ENCODE measurements at regions not wholly inside any gene's neighbourhood (a gene's known extent, or its start where the extent isn't known, plus 50 kb on each side); places are given as distances from the start of the nearest gene placed in this dataset.
A peak's percentile ranks its signal among the peaks of the same experiment; 100 is the strongest.

- BruUV-seq (replicated peaks), result no TSS peak
- Histone ChIP-seq H2AFZ (no peak overlapping the region), H3K27me3 (ENCODE audit: insufficient read depth, low read depth) (no peaks in the 10 kb centered on the region), H3K79me2 (ENCODE audit: low read depth) (no peaks in the 10 kb centered on the region), H4K20me1 (ENCODE audit: insufficient read depth) (no peaks in the 10 kb centered on the region), H3K9me2 (ENCODE audit: insufficient read depth) (no peaks in the 10 kb centered on the region), H3K9me3 (ENCODE audit: insufficient read depth, low read depth) (no peaks in the 10 kb centered on the region), H3K36me3 (ENCODE audit: low read depth) (no peaks in the 10 kb centered on the region), H3K4me1 (replicated peaks; ENCODE audit: insufficient read depth) (no peaks in the 10 kb centered on the region), H3K4me3 (no peak overlapping the region), H3K27ac (no peak overlapping the region), H3F3A (ENCODE audit: insufficient read depth, low read depth) (no peaks in the 10 kb centered on the region), H3K4me2 (no peak overlapping the region)
- ChIA-PET CTCF (no interaction called here), POLR2A (ENCODE audit: unreplicated experiment) (no interaction called here)
- no peak for DNase-seq
- no peak for TF ChIP-seq EZH2 (IDR thresholded peaks at IDR 0.05; ENCODE audit: low read depth)
- TF ChIP-seq CTCF (conservative IDR thresholded peaks at IDR 0.05), result peak; percentile 40; the same call in 1 of the 2 replicates
- intact Hi-C loops (cut with micrococcal nuclease; ENCODE audit: unreplicated experiment), result no loop called here
Observed at GRCh38 chr4:137226900-137227299, 305.4 kb downstream of the PCDH18 start.

- Histone ChIP-seq H3K27ac (no peak overlapping the region), H3K36me3 (ENCODE audit: low read depth) (no peaks in the 10 kb centered on the region), H2AFZ (no peak overlapping the region), H4K20me1 (ENCODE audit: insufficient read depth) (no peaks in the 10 kb centered on the region), H3K9me3 (ENCODE audit: insufficient read depth, low read depth) (no peaks in the 10 kb centered on the region), H3K4me3 (no peak overlapping the region), H3K79me2 (ENCODE audit: low read depth) (no peaks in the 10 kb centered on the region), H3K27me3 (ENCODE audit: insufficient read depth, low read depth) (no peaks in the 10 kb centered on the region), H3K4me1 (replicated peaks; ENCODE audit: insufficient read depth) (no peaks in the 10 kb centered on the region), H3F3A (ENCODE audit: insufficient read depth, low read depth) (no peaks in the 10 kb centered on the region), H3K9me2 (ENCODE audit: insufficient read depth) (no peaks in the 10 kb centered on the region), H3K4me2 (no peak overlapping the region)
- BruUV-seq (replicated peaks), result no TSS peak
- CTCF ChIA-PET, result no interaction called here
- POLR2A ChIA-PET (ENCODE audit: unreplicated experiment), result no interaction called here
- intact Hi-C loops (cut with micrococcal nuclease; ENCODE audit: unreplicated experiment), result no loop called here
- DNase-seq, result no peak
- TF ChIP-seq EZH2 (IDR thresholded peaks at IDR 0.05; ENCODE audit: low read depth), result no peak
- TF ChIP-seq CTCF (conservative IDR thresholded peaks at IDR 0.05), result no peak
Observed at GRCh38 chr4:137226221-137226620, 306.1 kb downstream of the PCDH18 start.

GRCh38 chr4:137213372-137214173, 318.7 kb downstream of the PCDH18 start:
- H3K36me3 ChIP-seq (ENCODE audit: low read depth), result no peaks in the 10 kb centered on the region
- H4K20me1 ChIP-seq (ENCODE audit: insufficient read depth), result no peaks in the 10 kb centered on the region
- ChIA-PET POLR2A (ENCODE audit: unreplicated experiment) (no interaction called here), CTCF (no interaction called here)
- intact Hi-C loops (cut with micrococcal nuclease; ENCODE audit: unreplicated experiment), result no loop called here
- no peaks in the 10 kb centered on the region for H3K27me3 ChIP-seq (ENCODE audit: insufficient read depth, low read depth)
- H3K9me3 ChIP-seq (ENCODE audit: insufficient read depth, low read depth), result no peaks in the 10 kb centered on the region
- BruUV-seq (replicated peaks), result no TSS peak
- H3K4me1 ChIP-seq (replicated peaks; ENCODE audit: insufficient read depth), result no peaks in the 10 kb centered on the region
- no peak for DNase-seq
- H3F3A ChIP-seq (ENCODE audit: insufficient read depth, low read depth), result no peaks in the 10 kb centered on the region
- no peak overlapping the region for H3K27ac ChIP-seq
- H3K79me2 ChIP-seq (ENCODE audit: low read depth), result no peaks in the 10 kb centered on the region
- no peak overlapping the region for H3K4me2 ChIP-seq
- no peak overlapping the region for H2AFZ ChIP-seq
- H3K4me3 ChIP-seq, result no peak overlapping the region
- TF ChIP-seq CTCF (conservative IDR thresholded peaks at IDR 0.05) (no peak), EZH2 (IDR thresholded peaks at IDR 0.05; ENCODE audit: low read depth) (no peak)
- H3K9me2 ChIP-seq (ENCODE audit: insufficient read depth), result no peaks in the 10 kb centered on the region

Data from PC-9 (cell line).